GM18499 (cell line): ENCODE measurements at regions not wholly inside any gene's neighbourhood (a gene's known extent, or its start where the extent isn't known, plus 50 kb on each side); places are given as distances from the start of the nearest gene placed in this dataset.

ENCODE experiments used
- ATAC-seq: cut with Tn5 transposase; IDR thresholded peaks from one replicate; pipeline ENCODE4 v1.9.1; 2021; ENCODE audit warnings: moderate number of reproducible peaks; ENCODE audit not compliant: insufficient read depth, unreplicated experiment

DNA sequence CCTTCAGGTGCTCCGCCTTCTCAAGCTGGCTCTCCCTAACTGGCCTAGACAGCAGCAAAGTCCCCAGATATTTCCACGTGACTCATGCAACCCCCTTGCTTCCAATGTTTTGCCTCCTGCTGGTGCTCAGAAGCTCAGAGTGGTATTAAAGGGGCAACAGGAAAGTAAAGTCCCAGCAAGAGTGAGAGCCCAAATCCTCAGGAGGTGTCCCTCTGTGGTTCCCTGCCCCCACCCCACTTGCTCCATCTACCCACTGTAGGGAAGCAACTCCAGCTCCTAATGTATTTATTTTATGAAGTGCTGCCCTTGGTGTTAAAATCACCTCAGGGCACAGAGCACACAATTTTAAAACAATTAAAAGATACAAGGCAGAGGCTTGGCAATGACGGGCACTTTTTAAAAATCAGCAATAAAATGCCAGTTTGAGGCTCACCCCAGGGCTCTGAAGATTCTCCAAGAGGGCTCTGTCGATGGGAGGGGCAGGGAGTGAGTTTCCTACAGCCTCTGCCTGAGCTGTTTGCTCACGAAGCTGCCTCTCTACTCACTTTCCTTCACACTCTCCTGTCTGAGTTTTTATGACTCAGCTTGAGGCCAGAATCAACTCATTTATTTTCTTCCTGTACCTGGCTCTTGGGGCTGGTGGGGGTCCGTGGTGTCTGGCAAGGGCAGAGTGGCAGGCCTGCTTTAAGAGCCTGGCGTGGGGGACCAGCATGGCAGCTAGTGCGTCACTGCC, 81.9 kb upstream of the MAX start:
- no peak for ATAC-seq

DNA sequence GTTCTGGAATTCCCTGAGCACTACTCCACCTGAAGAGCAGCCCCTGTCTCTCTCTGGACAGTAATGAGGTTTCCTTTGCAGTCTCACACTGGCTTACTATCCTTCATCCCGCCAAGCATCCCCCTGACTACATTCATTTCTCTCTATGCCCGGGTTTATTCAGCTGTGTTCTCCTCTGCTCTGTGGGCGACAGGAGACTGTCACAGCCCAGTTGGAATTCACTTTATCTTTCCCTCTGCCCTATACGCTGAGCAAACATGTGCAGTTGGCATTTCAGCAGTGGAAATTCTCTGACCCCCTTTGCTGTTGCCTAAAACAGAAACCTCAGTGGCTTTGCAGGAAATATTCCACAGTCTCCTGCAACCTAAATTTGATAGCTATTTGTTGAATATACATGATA, 83.5 kb upstream of the MAX start:
- no peak for ATAC-seq

DNA sequence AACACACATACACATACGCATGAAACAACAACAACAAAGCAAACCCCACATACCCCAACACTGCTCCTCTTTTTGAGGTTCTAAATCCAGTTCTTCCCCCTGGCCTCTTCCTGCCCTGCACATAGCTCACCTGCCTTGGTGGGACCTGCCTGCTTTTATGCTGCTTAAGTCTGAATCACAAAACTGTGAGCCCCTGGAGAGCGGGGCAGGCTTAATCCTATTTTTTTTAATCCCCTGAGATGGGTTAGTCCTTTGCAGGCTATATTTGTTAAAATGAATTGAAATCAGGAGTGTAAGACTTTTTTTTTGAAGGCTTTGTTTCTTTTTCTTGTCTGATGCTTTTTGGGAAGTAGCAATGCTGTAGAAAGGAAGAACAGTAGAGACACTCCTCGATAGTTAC, 84.6 kb upstream of the MAX start:
- no peak for ATAC-seq

DNA sequence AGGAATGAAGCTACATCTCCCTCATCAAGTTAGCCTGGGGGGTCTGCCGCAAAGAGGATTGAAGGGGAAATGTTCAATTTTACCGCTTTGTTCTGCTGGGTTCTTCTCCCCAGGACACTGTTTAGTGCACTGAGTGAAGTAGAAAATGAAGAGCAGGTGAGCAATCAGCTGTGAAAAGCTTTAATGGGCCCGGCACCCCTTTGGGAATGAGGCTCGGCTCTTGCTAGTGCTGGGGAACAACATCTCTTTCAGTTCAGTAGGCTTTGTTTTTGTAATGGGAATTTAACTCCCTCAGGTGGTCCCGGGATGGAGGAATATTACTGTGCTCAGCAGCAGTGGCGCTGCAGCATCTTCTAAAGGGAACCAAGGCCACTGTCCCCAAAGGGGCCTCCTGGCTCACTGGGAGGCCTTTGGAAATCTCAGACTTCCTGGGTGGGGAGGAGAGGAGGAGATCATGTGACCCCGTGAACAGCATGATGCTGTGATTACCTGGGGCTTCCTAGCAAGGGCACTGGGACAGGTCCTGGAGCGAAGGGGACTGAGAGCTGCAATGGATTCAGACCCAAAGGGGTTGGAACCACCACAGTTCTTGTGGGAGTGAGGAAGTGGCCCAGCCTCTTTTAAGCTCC, 85.2 kb upstream of the MAX start:
- no peak for ATAC-seq

DNA sequence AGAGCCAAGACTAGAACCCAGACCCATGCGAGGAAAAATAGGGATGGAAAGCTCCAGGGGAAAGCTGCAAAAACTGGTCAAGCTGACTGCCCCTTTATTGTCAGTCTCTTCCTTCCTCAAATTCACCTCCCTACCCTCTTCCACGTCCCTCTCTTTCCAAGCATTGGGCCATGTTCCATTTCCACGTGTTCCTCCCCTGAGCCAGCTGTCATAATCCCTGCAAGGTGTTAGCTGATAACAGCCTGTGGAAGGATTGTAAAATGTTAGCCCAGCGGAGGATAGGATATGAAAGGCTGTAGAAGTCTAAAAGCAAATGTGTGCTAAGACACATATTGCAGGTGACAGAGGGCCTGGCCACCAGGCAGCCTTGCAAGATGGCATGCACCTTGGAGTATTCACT, 88.0 kb upstream of the MAX start:
- no peak for ATAC-seq

DNA sequence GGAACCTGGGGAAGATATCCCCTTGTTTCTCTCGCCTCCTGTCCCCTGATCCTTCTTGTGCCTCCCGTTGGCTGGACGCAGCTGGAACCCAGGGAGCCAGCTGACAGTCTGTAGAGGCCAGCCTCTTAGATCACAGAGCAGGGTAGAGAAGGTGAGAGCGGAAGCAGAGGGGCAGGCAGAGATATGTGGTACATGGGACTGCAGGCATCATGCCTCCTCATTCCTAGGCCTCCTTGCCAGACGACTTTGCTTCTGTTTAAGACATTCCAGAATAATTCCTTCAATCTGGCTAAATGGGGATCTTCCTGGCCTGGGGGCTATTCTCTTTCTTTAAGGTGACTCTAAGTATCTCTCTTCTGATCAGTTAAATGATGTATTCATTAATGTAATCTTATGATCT, 89.4 kb upstream of the MAX start:
- no peak for ATAC-seq

DNA sequence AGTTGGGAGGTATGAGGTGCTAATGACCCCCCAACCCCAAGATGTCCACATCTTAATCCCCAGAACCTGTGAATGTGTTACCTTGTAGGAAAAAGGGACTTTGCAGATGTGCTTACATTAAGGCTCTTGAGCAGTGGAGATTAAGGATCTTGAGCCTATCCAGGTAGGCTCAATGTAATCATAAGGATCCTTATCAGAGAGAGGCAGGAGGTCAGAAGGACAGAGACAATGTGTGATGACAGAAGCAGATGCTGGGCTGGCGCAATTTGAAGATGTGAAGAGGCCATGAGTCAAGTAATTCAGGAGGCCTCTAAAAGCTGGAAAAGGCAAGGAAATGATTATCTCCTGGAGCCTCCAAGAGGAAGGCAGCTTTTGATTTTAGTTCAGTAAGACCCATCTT, 90.4 kb upstream of the MAX start:
- no peak for ATAC-seq

DNA sequence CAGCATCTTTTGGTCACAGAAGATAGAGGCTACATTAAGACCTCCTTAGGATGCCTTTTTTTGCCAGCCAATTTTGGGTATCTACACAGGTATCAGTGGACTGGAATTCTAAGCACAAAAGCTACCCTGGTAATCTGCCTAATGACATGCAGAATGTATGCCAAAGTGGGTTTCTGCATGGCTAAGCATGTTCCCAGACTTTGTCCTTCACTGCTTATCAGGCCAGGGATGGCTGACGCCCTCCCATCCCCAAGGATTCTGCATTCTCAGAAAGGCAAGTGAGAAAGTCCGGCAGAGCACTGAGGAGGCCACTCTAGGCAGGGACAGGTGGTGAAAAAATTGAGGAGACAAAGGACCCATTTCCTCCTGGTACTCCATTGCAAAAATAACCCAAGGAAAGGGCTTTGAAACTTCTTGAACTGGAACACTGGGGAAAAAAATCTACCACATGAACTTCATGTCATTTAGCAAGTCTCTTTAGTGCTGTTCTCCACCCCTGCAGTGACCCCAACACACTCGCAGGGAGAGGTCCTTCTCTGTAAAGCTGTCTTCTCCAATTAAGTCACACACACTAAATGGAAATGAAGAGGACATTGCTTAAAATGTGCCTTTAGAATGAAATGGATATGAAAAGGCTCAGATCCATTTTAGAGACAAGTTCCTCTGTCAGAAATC, 91.7 kb upstream of the MAX start:
- ATAC-seq, result no peak

DNA sequence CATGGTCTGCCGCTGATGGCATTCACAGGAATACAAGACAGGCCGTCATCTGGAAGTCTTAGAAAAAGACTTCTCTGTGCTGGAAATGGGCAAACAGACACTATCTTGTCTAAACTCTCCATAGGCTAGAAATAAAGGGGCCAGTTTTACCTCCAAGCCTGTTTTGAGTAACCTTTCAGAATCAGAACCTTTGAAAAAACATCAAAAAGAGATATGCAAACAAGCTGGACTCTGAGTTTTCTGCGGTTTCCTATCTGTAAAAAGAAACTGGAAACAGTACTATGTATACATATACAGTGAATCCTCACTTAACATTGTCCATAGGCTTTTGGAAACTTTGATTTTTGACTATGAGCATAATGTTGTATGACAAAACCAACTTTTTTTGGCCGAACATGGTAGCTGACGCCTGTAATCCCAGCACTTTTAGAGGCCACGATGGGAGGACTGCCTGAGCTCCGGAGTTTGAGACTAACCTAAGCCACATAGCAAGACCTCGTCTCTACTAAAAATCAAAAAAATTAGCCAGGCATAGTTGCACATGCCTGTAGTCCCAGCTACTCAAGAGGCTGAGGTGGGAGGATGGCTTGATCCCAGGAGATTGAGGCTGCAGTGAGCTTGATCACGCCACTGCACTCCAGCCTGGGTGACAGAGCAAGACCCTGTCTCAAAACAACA, 92.9 kb upstream of the MAX start:
- peak; percentile 59 for ATAC-seq

DNA sequence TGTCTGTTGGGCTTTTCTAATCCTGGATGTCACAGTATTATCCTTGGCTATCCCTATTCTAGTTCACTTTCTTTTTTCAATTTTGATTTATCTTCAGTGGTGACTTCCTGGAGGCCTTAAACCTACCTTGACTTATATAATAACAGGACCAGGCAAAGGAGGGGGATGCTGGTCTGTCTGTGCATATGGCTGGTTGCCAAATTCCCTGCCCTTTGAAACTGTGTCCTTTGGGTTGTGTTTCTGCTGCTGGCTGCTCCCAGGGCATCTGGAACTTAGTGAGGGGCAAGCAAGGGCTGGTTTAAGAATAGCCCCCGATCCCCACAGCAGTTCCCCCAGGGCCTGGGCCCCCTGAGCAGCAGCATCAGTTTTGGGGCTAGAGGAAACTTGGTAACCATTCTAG, 96.0 kb upstream of the MAX start:
- ATAC-seq, result no peak

DNA sequence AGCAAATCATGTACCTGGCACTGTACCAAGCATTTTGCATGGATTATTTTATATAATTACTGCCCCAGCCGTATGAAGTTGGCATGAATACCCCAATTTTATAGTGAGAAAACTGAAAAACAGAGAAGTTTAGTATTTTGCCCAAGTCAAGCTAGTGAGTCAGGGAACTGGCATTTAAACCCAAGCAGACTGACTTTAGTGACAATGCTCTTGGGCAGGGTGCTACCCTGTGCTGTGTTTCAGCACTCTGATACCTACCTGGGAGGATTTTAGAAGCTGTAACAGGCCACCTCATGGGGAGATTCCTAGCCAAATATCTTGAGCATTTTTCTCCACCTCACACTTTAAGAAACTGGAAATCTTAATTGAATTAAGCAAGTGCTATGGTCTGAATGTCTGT, 98.1 kb upstream of the MAX start:
- no peak for ATAC-seq

DNA sequence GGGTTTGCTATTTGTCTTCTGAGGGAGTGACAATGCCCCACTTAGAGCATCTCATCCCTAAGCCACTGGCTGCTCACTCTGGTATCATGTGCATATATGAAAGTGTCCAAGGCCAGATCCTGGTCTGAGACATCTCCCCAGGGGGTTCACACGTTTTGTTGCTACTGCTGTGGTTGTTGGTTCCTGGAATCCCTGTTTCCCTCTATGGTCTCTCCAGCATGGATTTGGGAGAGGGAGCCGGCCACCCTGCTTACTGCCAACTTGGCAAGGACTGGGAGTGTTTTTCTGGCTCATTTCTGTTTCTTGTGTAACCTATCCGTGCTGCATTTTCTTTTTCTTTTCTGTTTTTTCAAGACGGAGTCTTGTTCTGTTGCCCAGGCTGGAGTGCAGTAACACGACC, 101.3 kb upstream of the MAX start:
- ATAC-seq, result no peak

DNA sequence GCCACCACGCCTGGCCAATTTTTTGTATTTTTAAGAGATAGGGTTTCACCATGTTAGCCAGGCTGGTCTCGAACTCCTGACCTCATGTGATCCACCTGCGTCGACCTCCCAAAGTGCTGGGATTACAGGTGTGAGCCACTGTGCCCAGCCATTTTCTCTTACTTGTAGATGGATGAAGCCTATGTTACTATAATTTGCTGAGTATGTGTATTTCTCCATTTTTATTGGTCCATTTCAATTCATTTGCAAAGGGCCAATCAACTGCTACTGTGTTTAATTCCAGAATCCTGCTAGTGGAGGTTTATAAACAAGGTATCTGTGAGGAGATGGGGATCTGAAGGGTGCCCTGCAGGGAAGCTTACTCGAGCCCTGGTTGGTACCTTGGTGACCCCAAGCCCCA, 101.7 kb upstream of the MAX start:
- no peak for ATAC-seq

DNA sequence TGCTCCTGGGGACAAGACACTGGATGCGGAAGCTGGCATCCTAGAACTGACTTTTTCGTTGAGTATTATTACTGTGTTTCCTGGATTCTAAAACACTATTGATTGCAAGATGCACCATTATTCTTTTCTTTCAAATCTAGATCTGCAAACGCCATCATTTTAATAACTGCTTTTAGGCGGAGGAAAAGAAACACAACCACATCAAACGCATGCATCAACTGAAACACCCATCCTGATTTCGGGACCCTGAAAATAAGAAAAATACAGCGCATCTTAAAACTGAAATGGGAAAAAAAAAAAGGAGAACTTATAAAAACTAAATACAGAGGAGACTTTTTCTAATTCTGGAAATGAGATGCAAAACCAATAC, 103.7 kb upstream of the MAX start:
- no peak for ATAC-seq

DNA sequence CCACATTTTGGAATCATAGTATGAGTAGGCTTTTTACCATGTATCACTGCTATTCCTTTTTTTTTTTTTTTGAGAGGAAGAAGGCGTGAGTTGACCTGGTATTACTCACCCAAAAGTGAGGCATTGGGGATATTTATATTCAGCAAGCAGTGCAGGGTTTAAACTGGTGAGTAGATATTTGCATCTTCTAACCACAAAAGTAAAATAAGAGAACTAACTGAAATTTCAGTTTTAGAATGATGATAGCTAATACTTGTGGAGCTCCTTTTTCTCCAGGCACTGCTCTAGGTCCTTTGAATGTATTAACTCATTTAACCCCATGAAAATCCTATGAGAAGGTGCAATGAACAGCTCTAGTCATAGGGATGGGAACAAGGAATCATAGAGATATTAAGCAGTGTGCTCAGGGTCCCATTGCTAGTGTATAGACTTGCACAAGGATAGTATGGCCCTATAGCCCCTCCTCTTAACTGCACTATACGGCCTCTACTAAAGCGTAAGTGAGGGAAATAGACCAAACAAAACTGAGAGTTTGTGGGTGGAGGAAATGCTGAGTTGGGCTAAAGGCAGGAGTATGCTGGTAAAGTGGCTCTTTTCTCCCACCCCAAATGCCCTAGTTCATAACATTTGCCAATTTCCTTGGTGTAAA, 104.3 kb upstream of the MAX start:
- peak; percentile 53 for ATAC-seq

DNA sequence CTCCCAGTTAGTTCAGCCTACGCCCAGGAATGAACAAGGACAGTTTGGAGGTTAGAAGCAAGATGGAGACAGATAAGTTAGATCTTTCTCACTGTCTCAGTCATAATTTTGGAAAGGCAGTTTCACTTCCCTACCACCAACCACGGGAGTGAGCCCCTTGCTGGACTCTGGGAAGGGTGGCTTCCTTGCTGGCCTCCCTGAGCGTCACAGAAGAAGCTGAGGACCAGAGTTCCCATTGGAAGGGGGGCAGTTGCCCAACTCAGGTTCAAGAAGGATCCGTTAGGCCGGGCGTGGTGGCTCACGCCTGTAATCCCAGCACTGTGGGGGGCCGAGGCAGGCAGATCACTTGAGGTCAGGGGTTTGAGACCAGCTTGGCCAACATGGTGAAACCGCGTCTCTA, 106.2 kb upstream of the MAX start:
- no peak for ATAC-seq

DNA sequence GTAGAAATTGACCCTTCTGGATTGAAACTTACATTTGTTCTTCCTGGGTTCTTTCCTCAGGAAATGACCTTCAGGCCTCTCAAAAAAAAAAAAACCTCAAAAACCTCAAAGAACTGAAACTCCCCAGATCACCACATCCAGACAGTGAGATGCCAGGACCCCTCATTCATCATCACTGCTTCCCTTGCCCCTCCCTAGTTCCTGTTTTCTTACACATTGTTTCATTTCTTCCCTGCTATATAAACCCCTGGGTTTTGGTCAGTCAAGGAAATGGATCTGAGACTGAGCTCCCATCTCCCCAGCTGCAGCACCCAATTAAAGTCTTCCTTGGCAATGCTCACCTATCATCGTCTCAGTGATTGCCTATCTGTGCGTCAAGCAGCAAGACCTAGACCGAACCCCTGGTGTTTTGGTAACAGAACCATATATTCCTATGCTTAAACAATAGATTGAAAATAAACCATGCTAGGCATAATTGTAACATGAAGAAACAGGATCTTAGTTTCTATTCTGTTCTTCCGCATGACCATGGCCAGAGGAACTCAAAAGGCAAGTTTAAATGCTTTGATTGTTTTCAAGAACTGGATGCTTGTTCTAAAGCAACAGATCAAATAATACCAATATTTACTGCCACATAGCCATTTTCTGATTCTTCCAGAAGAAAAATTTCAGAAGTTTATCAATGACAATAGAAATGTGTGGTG, 108.0 kb upstream of the MAX start:
- ATAC-seq, result no peak

DNA sequence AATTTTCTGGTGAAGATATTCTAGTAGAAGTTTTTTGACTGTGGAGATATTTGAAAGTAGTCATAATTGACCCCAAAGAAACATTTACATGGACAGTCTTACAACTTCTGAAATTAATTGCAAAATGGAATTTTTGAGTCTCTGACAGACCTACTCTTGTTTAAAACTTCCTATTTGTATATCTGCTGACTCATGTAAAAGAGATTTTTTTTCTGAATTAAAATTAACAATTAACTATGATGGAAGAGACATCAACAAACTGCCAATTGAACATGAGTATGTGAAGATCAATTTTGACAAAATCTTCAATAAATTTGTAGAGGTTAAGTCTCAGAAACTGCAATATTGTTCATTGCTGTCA, 108.5 kb upstream of the MAX start:
- ATAC-seq, result no peak

DNA sequence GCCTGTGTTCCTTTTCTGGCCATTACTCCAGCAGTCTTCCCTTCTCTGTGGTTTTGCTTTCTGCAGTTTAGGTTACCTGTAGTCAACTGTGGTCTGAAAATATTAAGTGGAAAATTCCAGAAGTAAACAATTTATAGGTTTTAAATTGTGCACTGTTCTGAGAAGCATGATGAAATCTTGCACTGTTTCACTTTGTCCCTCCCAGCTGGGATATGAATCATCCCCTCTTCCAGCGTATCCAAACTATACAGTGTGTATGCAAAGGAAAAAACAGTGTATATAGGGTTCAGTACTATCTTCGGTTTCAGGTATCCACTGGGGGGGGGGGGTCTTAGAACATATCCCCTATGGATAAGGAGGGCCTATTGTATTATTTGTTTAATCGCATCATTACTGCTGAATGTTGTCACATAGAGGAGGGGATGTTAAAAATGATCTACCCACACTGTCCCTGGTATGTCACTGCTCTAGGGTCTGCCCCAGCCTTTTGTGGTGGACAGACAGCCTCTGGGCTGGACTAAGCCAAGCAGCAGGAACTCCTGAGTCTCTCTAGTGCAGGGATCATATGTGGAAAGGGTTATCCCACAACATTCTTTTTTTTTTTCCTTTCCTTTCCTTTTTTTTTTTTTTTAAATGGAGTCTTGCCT, 109.1 kb upstream of the MAX start:
- ATAC-seq, result no peak

DNA sequence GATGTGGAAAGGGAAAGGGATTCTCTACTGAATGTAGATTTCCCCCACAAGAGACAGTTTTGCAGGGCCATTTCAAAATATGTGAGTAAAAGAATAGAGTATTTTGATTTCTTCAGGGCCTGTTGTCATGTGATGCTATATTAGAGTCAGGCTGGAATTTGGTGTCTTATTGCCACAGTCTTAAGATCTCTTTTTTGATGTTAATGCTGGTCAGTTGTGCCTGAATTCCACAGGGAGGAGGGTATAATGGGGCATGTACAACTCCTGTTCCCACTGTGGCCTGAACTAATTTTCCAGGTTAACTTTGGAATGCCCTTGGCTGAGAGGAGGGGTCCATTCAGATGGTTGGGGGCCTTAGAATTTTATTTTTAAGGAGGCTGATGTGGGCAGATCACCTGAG, 111.0 kb upstream of the MAX start:
- ATAC-seq, result no peak
